GM04504 (cell line): ENCODE measurements at regions not wholly inside any gene's neighbourhood (a gene's known extent, or its start where the extent isn't known, plus 50 kb on each side); places are given as distances from the start of the nearest gene placed in this dataset.
A peak's percentile ranks its signal among the peaks of the same experiment; 100 is the strongest.
"Not testable (repeated sequence)": the region's sequence is repeated elsewhere in the genome, so short reads cannot be mapped to it uniquely, and the experiment has no call there.

Source experiments
- DNase-seq: peaks from one replicate; pipeline ENCODE4 v3.0.0-alpha.2; 2012; ENCODE audit warnings: low read depth

DNA sequence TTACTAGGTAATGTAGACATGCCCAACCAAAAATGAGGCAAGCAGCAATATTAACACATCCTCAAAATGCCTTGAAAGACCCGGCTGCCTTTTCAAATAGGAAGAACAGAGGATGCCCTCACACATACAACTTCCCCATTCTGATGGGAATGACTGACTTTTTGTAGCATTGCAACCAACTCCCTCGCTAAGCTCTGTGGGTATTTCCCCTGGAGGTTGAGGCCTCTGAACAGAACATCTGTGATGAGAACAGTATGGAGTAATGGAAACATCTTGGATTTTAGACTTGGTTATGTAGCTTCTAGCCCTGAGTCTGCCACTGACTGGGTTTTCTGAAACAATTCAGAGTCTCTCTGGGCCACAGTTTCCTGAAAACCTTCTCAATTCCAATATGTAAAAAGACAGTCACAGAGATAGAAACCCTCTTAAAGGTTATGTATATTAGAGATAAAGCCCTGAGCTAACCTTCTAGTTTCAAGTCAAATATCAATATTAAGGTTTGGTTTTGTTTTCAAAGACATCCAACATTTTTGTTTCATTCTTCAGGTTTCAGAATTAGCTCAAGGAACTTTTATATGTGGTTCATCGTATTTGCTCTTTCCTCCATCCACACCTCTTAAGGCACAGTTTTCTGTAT, 311.5 kb downstream of the SETD4 start:
- no peak for DNase-seq

GRCh38 chr21:35743571-35743970, 316.8 kb downstream of the SETD4 start:
- DNase-seq: no peak

DNA sequence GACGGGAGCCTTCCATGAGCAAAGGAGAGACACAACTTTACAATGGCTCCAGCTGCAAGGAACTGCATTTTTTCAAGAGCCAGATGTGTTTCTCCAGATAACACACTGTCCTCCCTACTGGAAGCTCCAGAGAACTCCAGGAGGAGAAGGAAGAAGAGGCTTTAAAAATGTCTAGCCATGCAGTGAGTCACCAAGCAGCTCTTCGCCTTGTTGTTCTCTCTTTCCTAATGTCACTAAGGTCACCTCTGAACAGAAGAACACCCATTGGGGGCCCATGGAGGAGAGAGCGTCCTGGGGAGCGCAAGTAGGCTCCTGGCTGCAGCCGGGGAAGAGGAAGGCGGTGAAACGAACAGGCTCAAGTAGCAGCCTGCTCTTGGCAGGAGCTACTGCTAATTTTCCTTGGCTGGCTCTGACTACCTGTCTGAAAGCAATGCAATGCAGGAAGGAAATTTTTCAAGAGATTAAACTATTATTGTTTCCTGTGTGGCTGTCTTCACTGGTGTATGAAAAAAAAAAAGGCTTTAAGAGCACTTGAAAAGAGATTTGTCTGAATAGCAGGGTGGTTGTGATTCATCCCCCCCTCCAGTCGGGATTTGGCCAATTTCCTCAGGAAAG, 321.9 kb downstream of the SETD4 start:
- DNase-seq: no peak

GRCh38 chr21:35737899-35738346, 322.4 kb downstream of the SETD4 start:
- DNase-seq: peak; percentile 24

DNA sequence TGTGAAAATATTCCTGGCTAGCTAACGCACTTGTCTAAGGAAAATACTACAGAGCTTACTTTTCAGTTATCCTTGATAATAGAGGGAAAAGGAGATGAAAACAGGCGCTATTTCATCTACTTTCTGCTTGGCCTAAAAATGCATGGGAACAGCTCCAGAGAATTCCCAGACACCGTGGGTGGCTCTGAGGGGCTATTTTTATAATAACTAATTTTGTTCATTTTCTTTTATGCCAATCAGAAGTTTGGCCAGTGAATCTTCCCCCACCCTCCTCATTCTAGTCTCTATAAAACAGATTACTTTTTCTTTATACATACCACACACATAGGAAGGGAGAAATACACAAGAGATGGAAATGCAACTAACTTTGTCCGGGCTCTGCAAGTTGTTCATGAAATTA, 322.9 kb downstream of the SETD4 start:
- DNase-seq: no peak

GRCh38 chr21:35732788-35733187, 327.5 kb downstream of the SETD4 start:
- DNase-seq: no peak

DNA sequence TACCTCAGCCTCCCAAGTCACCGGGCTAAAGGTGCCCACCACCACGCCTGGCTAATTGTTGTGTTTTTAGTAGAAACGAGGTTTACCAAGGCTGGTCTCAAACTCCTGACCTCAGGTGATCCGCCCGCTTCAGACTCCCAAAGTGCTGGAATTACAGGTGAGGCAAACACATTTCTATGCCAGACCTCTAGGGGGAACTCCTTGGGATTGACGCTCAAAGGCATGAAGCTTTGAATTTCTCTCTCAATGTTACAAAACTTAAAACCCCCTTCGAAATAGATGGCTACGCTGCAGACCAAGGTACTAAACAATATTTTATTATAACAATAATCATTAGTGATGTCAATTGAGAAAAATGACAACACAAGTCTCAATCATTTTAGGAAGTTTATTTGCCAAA, 330.0 kb downstream of the SETD4 start:
- no peak for DNase-seq

GRCh38 chr21:35727830-35728229, 332.5 kb downstream of the SETD4 start:
- no peak for DNase-seq

- no peak for DNase-seq
Observed at GRCh38 chr21:35724156-35724555, 336.2 kb downstream of the SETD4 start.

DNA sequence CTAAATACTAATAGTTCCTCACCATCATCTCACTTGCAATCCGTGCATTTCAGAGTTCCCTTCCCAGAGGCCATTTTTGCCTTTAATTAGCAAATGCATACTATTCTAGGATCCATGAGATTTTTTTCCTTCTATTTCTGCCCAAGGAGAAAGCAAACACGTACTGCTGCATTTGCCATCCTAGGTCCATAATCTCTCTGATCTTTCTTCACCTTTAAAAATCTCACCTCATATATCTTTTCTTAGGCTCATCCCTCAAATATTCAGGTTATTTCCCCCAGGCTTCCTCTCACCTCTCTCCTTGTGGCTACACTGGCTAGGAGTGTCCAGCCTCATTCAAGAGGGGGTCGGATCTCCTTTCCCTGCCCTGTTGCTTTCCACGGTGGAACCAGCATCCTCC, 338.6 kb downstream of the SETD4 start:
- no peak for DNase-seq

GRCh38 chr21:35720208-35720731, 340.1 kb downstream of the SETD4 start:
- DNase-seq: no peak

GRCh38 chr21:35719080-35719479, 341.2 kb downstream of the SETD4 start:
- no peak for DNase-seq

DNA sequence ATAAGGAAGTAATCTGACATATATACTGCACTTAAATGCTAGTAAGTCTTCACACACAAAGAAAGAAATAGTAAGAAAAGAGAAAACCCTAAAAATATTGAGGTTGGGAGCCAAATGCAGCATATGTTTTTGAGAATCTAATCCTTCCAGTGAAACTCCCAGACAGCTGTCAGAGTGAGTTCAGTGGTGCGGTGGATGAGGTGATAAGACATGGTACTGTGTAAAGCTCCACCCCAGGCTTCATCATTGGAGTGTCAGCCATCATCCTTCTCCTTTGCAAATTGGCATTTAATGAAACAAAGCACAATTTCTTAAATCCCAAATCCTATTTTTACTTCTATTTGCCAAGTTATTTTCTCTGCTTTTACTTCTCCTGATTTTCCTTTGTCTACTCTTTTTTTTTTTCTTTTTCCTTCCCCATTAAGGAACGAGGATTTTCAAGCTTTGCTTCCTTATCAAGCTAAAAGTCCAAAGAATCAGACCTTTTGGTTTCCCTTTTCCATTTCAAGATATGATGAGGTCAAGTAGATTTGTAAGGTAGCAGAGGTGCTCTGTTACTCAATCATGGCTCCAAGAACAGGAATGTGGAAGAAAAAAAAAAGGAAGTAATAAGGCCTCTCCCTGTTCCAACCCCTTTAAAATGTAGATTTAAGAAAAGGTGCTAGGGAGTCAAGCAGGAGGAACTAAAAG, 343.3 kb downstream of the SETD4 start:
- no peak for DNase-seq

GRCh38 chr21:35713914-35714313, 346.4 kb downstream of the SETD4 start:
- DNase-seq: no peak

- DNase-seq: no peak
Observed at GRCh38 chr21:35711661-35712060, 348.7 kb downstream of the SETD4 start.

DNA sequence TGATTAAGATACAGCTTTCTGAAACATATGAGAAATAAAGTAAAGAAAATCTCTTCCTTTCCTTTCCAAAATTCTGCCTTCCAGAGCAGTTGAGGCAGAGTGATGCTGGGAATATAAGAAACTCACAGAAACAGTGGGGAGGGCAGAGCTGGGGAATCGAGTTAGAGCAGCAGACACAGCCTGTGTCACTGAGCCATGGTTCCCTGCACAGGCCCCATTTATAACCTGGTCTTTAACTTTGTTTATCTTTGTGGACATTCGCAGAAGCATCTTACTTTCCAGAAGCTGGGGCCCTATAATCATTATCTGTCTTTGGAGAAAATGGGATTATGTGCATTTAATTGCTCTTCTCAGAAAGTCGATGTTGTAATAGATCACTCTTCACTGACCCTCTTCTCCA, 349.1 kb downstream of the SETD4 start:
- no peak for DNase-seq

GRCh38 chr21:35709990-35710389, 350.3 kb downstream of the SETD4 start:
- DNase-seq: not testable (repeated sequence)

DNA sequence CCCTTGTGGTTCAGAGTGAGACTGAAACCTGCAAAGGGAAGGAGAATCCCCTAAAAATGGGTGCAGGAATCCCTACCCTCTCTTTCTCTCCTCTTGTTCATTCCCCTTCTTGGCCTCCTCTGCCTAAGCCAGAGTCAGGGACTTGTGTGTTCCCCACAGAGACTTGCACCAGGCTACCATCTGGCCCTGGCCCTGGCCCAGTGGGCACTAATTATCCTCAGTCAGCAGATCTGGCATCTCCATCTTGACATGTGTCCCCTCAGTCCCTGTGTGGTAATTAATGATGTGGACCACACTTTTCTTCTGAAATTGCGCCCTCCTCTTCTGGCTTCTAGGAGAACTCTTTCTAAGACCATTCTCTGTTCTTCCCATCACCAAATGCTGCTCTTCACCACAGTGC, 354.4 kb downstream of the SETD4 start:
- DNase-seq: no peak

- DNase-seq: no peak
Observed at GRCh38 chr21:35705237-35705887, 355.0 kb downstream of the SETD4 start.

DNA sequence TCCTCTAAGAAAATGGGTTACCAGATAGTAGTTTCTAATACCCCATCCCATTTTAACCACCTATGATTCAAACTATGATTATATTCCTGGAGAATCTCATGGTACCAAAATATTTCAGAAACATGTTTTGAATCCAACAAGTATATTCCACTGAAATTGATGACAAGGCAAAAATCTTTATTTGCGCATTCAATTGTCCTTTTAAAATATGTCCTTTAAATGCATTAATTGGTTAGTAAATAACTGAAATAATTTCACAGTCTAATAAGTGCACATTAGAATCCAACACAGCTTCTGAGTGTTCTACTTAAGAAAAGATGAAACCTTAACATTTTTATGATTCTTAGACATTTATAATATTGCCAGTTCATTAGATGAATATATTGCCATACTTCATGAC, 356.6 kb downstream of the SETD4 start:
- no peak for DNase-seq

DNA sequence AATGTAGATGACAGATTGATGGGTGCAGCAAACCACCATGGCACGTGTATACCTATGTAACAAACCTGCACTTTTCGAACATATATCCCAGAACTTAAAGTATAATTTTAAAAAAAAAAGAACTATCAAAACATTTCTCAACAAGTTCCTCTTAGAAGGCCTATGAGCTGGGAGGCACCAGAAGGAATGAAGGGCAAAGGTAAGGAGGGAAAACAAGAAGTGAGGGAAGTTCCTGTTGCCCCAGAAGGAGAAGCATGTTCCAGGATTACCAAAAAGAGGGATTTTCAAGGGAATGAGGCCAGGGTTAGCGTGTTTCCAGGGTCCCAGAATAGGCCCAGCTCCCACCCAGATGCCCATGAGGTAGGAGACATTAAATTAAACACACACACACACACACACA, 361.0 kb downstream of the SETD4 start:
- DNase-seq: no peak

- peak; percentile 3 for DNase-seq
Observed at GRCh38 chr21:35697321-35697808, 363.0 kb downstream of the SETD4 start.

DNA sequence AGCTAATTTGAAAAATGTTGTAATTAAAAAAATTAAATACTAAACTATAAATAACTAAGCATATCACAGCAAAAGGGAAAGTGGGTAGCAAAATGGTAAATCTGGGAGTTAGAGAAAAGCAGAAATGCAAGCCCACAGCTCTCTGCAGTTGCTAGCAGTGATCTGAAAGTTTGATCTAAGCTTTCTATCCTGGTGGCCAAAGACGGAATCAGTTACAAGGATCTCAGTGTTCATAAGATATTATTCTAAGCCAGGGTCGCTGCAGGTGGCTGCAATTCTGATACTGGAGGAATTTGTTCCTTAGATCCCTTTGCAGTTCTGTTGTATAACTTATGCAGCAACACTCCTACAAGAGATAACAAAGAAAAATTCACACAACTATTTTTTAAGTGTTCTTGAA, 363.7 kb downstream of the SETD4 start:
- no peak for DNase-seq
